PC-3 (cell line): ENCODE measurements at regions not wholly inside any gene's neighbourhood (a gene's known extent, or its start where the extent isn't known, plus 50 kb on each side); places are given as distances from the start of the nearest gene placed in this dataset.

Source experiments
- ATAC-seq: fragments of 200-7000 bp; cut with Tn5 transposase; 2 replicates; pipeline ENCODE4 v1.9.1; 2020; ENCODE audit warnings: mild to moderate bottlenecking, moderate library complexity
- BruUV-seq: library from RNA; stranded (reverse); fragments of 400-500 nt; replicated peaks from 2 replicates; lab custom pipeline; 2021; lab: Mats Ljungman, UMichigan
- CTCF ChIA-PET: fragments of 300-600 bp; sonication (Branson Sonifier 250); formaldehyde crosslinking; loops from one replicate; lab custom pipeline; 2022; ENCODE audit warnings: antibody characterized with exemption; lab: Charles Lee
- POLR2A ChIA-PET: fragments of 300-600 bp; sonication (Branson Sonifier 250); formaldehyde crosslinking; loops from one replicate; lab custom pipeline; 2022; ENCODE audit warnings: antibody characterized with exemption; ENCODE audit not compliant: unreplicated experiment; lab: Charles Lee
- DNase-seq: peaks from one replicate; pipeline ENCODE4 v3.0.0-alpha.2; 2015
- H2AFZ ChIP-seq: fragments of 300-600 bp; sonication (generic); 2 replicates; pipeline ENCODE4 v1.6.0; 2016; ENCODE audit warnings: antibody characterized with exemption, low read length
- H3F3A ChIP-seq: fragments of 300-600 bp; sonication (generic); one replicate; pipeline ENCODE4 v1.6.0; 2017; ENCODE audit warnings: antibody characterized with exemption, low read length, control low read depth, mild to moderate bottlenecking; ENCODE audit not compliant: unreplicated experiment
- H3K27ac ChIP-seq: fragments of 300-600 bp; sonication (generic); 2 replicates; pipeline ENCODE4 v1.5.1; 2016; ENCODE audit warnings: mild to moderate bottlenecking, low read length
- H3K27me3 ChIP-seq: fragments of 300-600 bp; sonication (generic); 2 replicates; pipeline ENCODE4 v1.6.1; 2016; ENCODE audit warnings: low read length, mixed read lengths
- H3K36me3 ChIP-seq: fragments of 300-600 bp; sonication (generic); 2 replicates; pipeline ENCODE4 v1.6.1; 2016; ENCODE audit warnings: low read depth, mixed run types, low read length, mixed read lengths
- H3K4me1 ChIP-seq: fragments of 300-600 bp; sonication (generic); 2 replicates; pipeline ENCODE4 v1.5.1; 2016; ENCODE audit warnings: low read length; ENCODE audit not compliant: insufficient read depth
- H3K4me2 ChIP-seq: fragments of 300-600 bp; sonication (generic); 2 replicates; pipeline ENCODE4 v1.6.0; 2016; ENCODE audit warnings: low read length
- H3K4me3 ChIP-seq: fragments of 300-600 bp; sonication (generic); 2 replicates; pipeline ENCODE4 v1.5.1; 2016; ENCODE audit warnings: mild to moderate bottlenecking, low read length, mixed read lengths
- H3K79me2 ChIP-seq: fragments of 300-600 bp; sonication (generic); 2 replicates; pipeline ENCODE4 v1.6.1; 2017; ENCODE audit warnings: low read length, mixed read lengths
- H3K9ac ChIP-seq: fragments of 300-600 bp; sonication (generic); 2 replicates; pipeline ENCODE4 v1.6.0; 2016; ENCODE audit warnings: mild to moderate bottlenecking, low read length
- H3K9me2 ChIP-seq: fragments of 300-600 bp; sonication (generic); replicated peaks from 2 replicates; pipeline ENCODE4 v1.6.1; 2016; ENCODE audit warnings: mixed run types, low read length, mixed read lengths
- H3K9me3 ChIP-seq: fragments of 300-600 bp; sonication (generic); 2 replicates; pipeline ENCODE4 v1.6.1; 2016; ENCODE audit warnings: low read length, mixed read lengths
- H4K20me1 ChIP-seq: fragments of 300-600 bp; sonication (generic); 2 replicates; pipeline ENCODE4 v1.6.1; 2016; ENCODE audit warnings: low read length, mixed read lengths
- EZH2 ChIP-seq: fragments of 300-600 bp; sonication (generic); IDR thresholded peaks from one replicate; pipeline ENCODE4 v1.6.1; 2017; ENCODE audit warnings: antibody characterized with exemption, mild to moderate bottlenecking, low read length; ENCODE audit not compliant: unreplicated experiment
- EZH2phosphoT487 ChIP-seq: fragments of 300-600 bp; sonication (generic); IDR thresholded peaks from 2 replicates; pipeline ENCODE4 v1.6.1; 2018; ENCODE audit warnings: mild to moderate bottlenecking, antibody characterized with exemption, low read length, borderline replicate concordance
- intact Hi-C: fragments of 100-400 bp; cut with micrococcal nuclease; formaldehyde crosslinking; loops from 2 replicates; pipeline ENCODE4 v1.9.0; 2023
- TF ChIP-seq, protein P1 (sequence below): fragments of 300-600 bp; sonication (generic); conservative IDR thresholded peaks from 2 replicates; pipeline ENCODE4 v1.5.1; 2017; ENCODE audit warnings: antibody characterized with exemption, low read depth, mild to moderate bottlenecking, low read length

DNA sequence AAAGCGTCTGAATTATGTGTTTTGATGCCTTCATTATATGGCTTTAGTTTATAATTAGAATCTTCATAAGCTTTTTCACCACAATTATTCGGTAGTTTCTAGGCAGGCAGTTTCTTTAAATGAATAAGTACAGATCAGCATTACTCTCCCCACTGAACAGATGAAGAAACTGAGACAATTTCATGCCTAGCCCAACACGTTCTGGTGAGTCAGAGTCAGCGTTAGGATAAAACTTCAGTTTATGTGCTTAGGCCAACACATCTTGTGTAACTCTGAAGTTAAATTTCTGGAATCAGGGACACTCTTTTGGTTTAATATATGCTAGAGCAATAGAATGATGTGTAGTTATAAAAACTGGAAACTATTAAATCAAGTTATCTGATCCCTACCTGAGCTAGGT, 186.7 kb upstream of the ELL2 start:
- Histone ChIP-seq H4K20me1 (no peaks in the 10 kb centered on the region), H3K27ac (no peak overlapping the region)

DNA sequence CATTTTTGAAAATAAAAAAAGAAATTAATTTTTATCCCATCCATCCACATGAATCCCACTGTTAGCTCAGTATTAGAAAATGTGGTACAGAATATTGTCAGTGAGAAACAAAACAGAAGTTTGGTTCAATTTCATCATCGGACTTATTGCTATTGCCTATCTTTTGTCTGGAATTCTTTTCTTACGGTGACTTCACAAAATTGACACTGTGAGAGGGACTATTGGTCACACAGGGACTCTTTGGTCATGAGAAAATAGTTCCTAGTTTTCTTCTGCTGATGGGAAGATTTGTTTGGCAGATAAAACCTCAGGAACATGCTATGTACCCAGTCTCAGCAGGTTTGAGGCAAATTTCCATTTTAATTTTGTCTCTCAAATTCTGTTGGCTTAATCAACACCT, 186.2 kb upstream of the ELL2 start:
- Histone ChIP-seq H3K4me1 (peaks cover 34% of the 10 kb centered on the region), H3K4me3 (no peak overlapping the region), H3K9me2 (no peaks in the 10 kb centered on the region), H3K79me2 (no peaks in the 10 kb centered on the region), H2AFZ (no peak overlapping the region), H3K36me3 (no peaks in the 10 kb centered on the region), H3F3A (peaks cover 1% of the 10 kb centered on the region), H3K27ac (no peak overlapping the region), H3K9ac (no peak overlapping the region), H4K20me1 (no peaks in the 10 kb centered on the region), H3K9me3 (no peaks in the 10 kb centered on the region), H3K4me2 (no peak overlapping the region), H3K27me3 (no peaks in the 10 kb centered on the region)
- DNase-seq (no peak), ATAC-seq (no peak)
- intact Hi-C loops: no loop called here
- no TSS peak for BruUV-seq
- ChIA-PET POLR2A (no interaction called here), CTCF (no interaction called here)
- no peak for TF ChIP-seq EZH2
- no peak for TF ChIP-seq EZH2phosphoT487
- TF ChIP-seq, protein P1, sequence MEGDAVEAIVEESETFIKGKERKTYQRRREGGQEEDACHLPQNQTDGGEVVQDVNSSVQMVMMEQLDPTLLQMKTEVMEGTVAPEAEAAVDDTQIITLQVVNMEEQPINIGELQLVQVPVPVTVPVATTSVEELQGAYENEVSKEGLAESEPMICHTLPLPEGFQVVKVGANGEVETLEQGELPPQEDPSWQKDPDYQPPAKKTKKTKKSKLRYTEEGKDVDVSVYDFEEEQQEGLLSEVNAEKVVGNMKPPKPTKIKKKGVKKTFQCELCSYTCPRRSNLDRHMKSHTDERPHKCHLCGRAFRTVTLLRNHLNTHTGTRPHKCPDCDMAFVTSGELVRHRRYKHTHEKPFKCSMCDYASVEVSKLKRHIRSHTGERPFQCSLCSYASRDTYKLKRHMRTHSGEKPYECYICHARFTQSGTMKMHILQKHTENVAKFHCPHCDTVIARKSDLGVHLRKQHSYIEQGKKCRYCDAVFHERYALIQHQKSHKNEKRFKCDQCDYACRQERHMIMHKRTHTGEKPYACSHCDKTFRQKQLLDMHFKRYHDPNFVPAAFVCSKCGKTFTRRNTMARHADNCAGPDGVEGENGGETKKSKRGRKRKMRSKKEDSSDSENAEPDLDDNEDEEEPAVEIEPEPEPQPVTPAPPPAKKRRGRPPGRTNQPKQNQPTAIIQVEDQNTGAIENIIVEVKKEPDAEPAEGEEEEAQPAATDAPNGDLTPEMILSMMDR: no peak

More for the DNA sequence above, 186.7 kb upstream of the ELL2 start:
- CTCF ChIA-PET: no interaction called here
- Histone ChIP-seq H3K27me3 (no peaks in the 10 kb centered on the region), H2AFZ (no peak overlapping the region), H3K4me1 (peaks cover 29% of the 10 kb centered on the region), H3F3A (no peaks in the 10 kb centered on the region), H3K36me3 (no peaks in the 10 kb centered on the region), H3K79me2 (no peaks in the 10 kb centered on the region), H3K9me3 (no peaks in the 10 kb centered on the region), H3K4me2 (no peak overlapping the region), H3K9ac (no peak overlapping the region), H3K4me3 (no peak overlapping the region), H3K9me2 (no peaks in the 10 kb centered on the region)
- POLR2A ChIA-PET: no interaction called here
- no TSS peak for BruUV-seq
- ATAC-seq: no peak
- intact Hi-C loops: no loop called here
- TF ChIP-seq, protein P1: no peak
- DNase-seq: no peak

DNA sequence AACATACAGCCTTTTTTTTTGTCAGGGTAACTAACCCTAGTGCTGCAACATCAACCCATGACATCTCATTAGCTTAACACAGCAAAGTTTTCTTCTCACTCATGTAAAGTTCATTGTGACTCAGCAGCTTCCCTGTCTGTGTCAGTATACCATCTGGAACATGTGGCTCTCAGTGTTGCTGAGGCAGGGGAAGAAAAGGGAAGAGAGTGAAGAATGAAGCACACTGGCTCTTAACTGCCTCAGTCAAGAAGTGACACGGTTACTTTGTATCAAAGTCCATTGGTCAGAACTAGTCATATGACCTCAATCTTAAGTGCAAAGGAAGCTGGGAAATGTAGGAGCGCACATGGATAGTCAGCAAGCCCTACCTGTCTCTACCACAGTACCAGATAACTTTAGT, 185.0 kb upstream of the ELL2 start:
- Histone ChIP-seq H3K4me3 (no peak overlapping the region), H2AFZ (no peak overlapping the region), H3K9ac (no peak overlapping the region), H4K20me1 (no peaks in the 10 kb centered on the region), H3F3A (peaks cover 4% of the 10 kb centered on the region), H3K9me3 (no peaks in the 10 kb centered on the region), H3K79me2 (no peaks in the 10 kb centered on the region), H3K36me3 (no peaks in the 10 kb centered on the region), H3K4me1 (peaks cover 43% of the 10 kb centered on the region), H3K9me2 (no peaks in the 10 kb centered on the region), H3K27me3 (no peaks in the 10 kb centered on the region), H3K4me2 (no peak overlapping the region), H3K27ac (no peak overlapping the region)
- intact Hi-C loops: no loop called here
- TF ChIP-seq EZH2phosphoT487 (no peak), EZH2 (no peak)
- TF ChIP-seq, protein P1: no peak
- CTCF ChIA-PET: no interaction called here
- ATAC-seq (no peak), DNase-seq (peak; percentile 17)
- no TSS peak for BruUV-seq
- POLR2A ChIA-PET: no interaction called here
